Fibroblast of mammary gland (primary cell): ENCODE measurements at regions not wholly inside any gene's neighbourhood (a gene's known extent, or its start where the extent isn't known, plus 50 kb on each side); places are given as distances from the start of the nearest gene placed in this dataset.
A peak's percentile ranks its signal among the peaks of the same experiment; 100 is the strongest.

Experiments used
- DNase-seq: peaks from one replicate; pipeline ENCODE4 v3.0.0-alpha.2; 2010; ENCODE audit warnings: low read depth
- H3K4me3 ChIP-seq: 2 replicates; pipeline ENCODE4 v1.5.1; 2011; ENCODE audit warnings: low read depth, mild to moderate bottlenecking, low read length, moderate library complexity; ENCODE audit not compliant: control insufficient read depth
- TF ChIP-seq, protein P1 (sequence below): conservative IDR thresholded peaks from 2 replicates; pipeline ENCODE4 v1.5.1; 2011; ENCODE audit warnings: low read depth, low read length, inconsistent platforms; ENCODE audit not compliant: control insufficient read depth, insufficient read depth

DNA sequence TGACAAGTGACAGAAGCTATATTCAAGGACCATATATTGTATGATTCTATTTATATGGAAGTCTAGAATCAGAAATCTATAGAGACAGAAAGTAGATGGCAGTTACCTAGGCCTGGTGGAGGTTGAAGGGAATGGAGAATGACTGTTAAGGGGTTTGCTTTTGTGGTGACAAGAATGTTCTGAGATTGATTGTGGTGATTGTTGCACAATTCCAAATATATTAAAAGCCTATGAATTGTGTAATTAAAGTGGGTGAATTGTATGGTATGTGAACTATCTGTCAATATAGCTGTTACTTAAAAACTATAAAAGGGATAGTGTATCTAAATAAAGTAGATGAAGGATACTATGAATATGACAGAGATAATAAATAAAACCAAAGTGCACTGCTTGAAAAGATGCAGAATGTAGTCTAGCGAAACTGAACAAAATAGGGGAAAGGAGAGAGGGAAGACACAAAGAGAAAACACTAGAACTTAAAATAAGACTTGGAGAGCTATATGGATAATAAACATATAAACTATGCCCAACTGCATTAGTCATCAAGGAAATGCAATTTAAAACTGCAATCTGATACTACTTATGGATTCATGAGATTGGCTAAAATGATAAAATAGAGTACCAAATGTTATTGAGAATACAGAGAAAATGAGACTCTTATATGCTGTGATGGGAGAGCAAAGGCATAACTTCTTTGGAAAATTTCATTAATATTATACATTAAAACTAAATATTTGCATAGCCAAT is 82.1 kb upstream of the BANK1 start:
- H3K4me3 ChIP-seq = no peak overlapping the region
- DNase-seq = peak; percentile 22
- TF ChIP-seq, protein P1, sequence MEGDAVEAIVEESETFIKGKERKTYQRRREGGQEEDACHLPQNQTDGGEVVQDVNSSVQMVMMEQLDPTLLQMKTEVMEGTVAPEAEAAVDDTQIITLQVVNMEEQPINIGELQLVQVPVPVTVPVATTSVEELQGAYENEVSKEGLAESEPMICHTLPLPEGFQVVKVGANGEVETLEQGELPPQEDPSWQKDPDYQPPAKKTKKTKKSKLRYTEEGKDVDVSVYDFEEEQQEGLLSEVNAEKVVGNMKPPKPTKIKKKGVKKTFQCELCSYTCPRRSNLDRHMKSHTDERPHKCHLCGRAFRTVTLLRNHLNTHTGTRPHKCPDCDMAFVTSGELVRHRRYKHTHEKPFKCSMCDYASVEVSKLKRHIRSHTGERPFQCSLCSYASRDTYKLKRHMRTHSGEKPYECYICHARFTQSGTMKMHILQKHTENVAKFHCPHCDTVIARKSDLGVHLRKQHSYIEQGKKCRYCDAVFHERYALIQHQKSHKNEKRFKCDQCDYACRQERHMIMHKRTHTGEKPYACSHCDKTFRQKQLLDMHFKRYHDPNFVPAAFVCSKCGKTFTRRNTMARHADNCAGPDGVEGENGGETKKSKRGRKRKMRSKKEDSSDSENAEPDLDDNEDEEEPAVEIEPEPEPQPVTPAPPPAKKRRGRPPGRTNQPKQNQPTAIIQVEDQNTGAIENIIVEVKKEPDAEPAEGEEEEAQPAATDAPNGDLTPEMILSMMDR = no peak

DNA sequence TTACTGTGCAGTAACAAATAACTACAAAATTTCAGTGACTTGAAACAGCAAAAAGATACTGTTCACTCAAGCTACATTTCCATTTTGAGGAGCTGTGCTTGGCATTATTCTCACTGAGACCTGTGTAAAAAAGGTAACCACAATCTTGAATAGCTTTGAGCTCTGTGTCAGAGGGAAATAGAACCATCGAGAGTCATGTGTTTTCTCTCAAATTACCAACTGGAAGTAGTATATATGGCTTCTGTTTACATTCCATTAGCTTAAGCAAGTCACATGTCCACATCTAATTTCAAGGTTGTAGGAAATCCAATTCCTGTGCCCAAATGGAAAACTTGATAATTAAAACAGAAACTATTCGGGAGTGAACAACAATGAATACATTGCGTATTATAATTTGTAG is 82.9 kb upstream of the BANK1 start:
- no peak for DNase-seq
- TF ChIP-seq, protein P1 = no peak
- H3K4me3 ChIP-seq = no peak overlapping the region

DNA sequence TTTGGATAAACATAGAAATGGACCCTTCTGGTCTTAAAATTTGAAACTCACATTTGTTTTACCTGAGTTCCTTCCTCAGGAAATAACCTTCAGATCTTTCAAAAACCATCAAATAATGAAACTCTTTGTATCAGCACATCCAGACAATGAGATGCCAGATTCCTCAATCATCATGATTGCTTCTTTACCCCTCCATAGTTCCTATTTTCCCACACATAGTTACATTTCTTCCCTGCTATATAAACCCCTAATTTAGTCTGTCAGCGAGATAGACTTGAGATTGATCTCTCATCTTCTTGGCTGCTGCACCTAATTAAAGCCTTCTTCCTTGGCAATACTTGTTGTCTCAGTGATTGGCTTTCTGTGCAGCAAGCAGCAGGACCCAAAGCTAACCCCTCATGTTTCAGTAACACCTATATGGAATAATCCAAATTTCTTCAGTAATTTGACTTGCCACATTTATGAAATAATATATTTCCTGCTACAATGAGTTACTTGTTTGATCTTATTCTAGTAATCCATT is 83.9 kb upstream of the BANK1 start:
- no peak overlapping the region for H3K4me3 ChIP-seq
- TF ChIP-seq, protein P1 = no peak
- DNase-seq = no peak

DNA sequence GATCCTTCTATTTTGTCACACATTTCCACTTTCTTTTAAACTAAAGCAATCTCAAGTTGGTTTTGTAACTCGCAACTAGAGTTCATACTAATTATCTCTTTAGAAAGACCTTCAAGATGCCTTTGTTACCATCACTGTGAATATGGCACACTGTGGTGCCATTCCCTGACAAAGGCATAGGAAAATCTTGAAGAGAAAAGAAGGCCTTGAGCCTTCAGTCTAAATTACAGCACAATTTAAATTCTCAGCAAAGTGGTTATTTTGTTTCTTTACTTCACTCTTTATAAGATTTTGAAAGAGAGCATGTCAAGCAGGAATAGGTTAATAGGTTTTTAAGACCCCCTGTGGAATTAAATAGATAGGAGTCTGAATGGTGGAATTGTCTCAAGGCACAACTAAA is 89.0 kb upstream of the BANK1 start:
- TF ChIP-seq, protein P1 = no peak
- no peak overlapping the region for H3K4me3 ChIP-seq
- no peak for DNase-seq

DNA sequence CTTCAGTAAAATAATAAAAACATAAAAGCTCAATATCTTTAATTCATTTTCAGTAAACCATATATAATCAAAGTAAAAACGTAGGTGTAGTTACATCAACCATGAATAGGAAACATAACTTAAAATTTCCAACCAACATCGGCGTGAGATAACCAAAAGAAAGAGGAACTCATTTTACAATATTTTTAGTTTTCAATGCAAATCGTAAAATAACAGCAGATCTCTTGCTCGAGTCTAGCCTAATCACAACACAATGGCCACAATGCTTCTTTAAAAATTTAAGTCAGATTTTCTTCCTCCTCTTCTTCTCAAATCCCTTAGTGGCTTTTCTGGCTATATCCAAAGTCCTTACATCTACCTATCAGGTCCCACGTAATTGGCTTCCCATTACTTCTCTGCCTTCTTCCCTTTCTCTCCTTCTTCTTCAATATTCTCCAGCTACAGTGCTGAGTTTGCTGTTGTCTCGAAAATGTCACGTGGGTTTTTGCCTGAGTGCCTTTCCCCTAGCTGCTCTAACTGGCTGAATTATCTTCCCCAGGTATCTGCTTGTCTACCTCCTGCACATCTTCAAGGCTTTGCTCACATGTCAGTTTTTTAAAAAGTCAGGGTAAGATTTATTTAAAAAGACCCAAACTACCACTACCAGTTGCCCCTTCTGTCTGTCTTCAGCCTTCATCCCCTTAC is 90.9 kb upstream of the BANK1 start:
- TF ChIP-seq, protein P1 = no peak
- no peak for DNase-seq
- no peak overlapping the region for H3K4me3 ChIP-seq

DNA sequence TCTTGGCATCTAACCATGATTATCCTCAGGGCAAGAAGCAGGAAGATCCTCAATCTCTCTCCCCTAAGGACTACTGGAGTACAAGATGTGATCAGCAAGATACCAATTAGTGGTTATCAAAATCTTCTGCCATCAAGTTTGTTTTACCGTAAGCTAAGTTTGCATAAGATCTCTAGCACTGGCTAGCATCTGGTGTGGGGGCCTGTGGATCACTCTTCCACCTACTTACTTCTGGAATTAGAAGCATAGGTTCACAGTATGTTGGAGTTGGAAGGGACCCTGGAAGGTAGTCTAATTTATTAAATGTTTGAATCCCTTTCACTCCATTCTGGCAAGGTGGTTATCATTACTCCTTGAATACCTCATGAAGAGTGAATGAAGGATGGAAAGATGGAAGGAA is 93.3 kb upstream of the BANK1 start:
- H3K4me3 ChIP-seq = no peak overlapping the region
- TF ChIP-seq, protein P1 = no peak

More for the DNA sequence above, 93.3 kb upstream of the BANK1 start:
- DNase-seq = no peak
